ENCODE measurements at regions not wholly inside any gene's neighbourhood (a gene's known extent, or its start where the extent isn't known, plus 50 kb on each side); places are given as distances from the start of the nearest gene placed in this dataset.

GRCh38 chr2:57314682-57315081, 731.9 kb upstream of the VRK2 start:
- no peak for TF ChIP-seq JUN (IDR thresholded peaks at IDR 0.05; ENCODE audit: borderline replicate concordance, insufficient read depth, insufficient read length, low read depth)
- no peak for TF ChIP-seq GATA2 (IDR thresholded peaks at IDR 0.05; ENCODE audit: insufficient read depth, insufficient read length, low read depth, low read length)
- TF ChIP-seq POLR2AphosphoS5 (IDR thresholded peaks at IDR 0.05; ENCODE audit: insufficient read depth, low read depth, low read length), result no peak
- no peak for TF ChIP-seq FOS (IDR thresholded peaks at IDR 0.05; ENCODE audit: borderline replicate concordance, insufficient read depth, low read length)
- no peak for TF ChIP-seq POLR2A (IDR thresholded peaks at IDR 0.05; ENCODE audit: low read depth, low read length)
- CTCF ChIA-PET, result interaction anchor here (1.0 to 1.9 kb wide), 3 partner anchors 9 to 28 kb away, joined by 3 to 8 read pairs (median 3); no protein-coding TSS in a partner anchor
- H3K4me1 ChIP-seq (ENCODE audit: control insufficient read depth, extremely low read depth, insufficient read depth, low read length), result no peaks in the 10 kb centered on the region
- H3K36me3 ChIP-seq (ENCODE audit: control insufficient read depth in 2 of 2, extremely low read depth in 1 of 2, insufficient read depth in 2 of 2, low read length in 2 of 2), result no peaks in the 10 kb centered on the region
- H3K79me2 ChIP-seq (ENCODE audit: control insufficient read depth, insufficient read depth, low read length), result no peaks in the 10 kb centered on the region
- dilution Hi-C loops (cut with MboI; ENCODE audit: extremely low pct_ligation_motif_present, low sequenced_read_pairs), result no loop called here
- no peaks in the 10 kb centered on the region for H3K27me3 ChIP-seq (ENCODE audit: control insufficient read depth in 2 of 2, insufficient read depth in 2 of 2, low read length in 2 of 2)
- H3K4me2 ChIP-seq (ENCODE audit: insufficient read depth, low read length), result no peak overlapping the region
- H4K20me1 ChIP-seq (replicated peaks; ENCODE audit: control insufficient read depth, extremely low read depth, insufficient read depth, low read length), result no peaks in the 10 kb centered on the region
- DNase-seq (ENCODE audit: low read depth, low spot score) (no peak), FAIRE-seq (no peak)
- POLR2A ChIA-PET, result no interaction called here
- BruUV-seq (replicated peaks), result no TSS peak
- no peak overlapping the region for H2AFZ ChIP-seq (ENCODE audit: low read depth, low read length)
- no peak overlapping the region for H3K9ac ChIP-seq (replicated peaks; ENCODE audit: extremely low read depth, insufficient read depth, low read length)
- no peaks in the 10 kb centered on the region for H3K9me1 ChIP-seq (replicated peaks; ENCODE audit: control insufficient read depth, extremely low read depth, insufficient read depth, low read length)
- intact Hi-C loops (cut with micrococcal nuclease), result no loop called here
- no peak overlapping the region for H3K27ac ChIP-seq (ENCODE audit: insufficient read depth, low read depth, low read length)
- H3K4me3 ChIP-seq (replicated peaks in 1 of 3; ENCODE audit: insufficient read depth in 1 of 3, low read depth in 1 of 3, low read length in 3 of 3), result no peak overlapping the region
- no peaks in the 10 kb centered on the region for H3K9me3 ChIP-seq (replicated peaks; ENCODE audit: control insufficient read depth, insufficient read depth, low read length)

GRCh38 chr2:57330447-57330846, 716.2 kb upstream of the VRK2 start:
- H3K9me3 ChIP-seq (replicated peaks; ENCODE audit: control insufficient read depth, insufficient read depth, low read length), result no peaks in the 10 kb centered on the region
- H4K20me1 ChIP-seq (replicated peaks; ENCODE audit: control insufficient read depth, extremely low read depth, insufficient read depth, low read length), result no peaks in the 10 kb centered on the region
- H3K79me2 ChIP-seq (ENCODE audit: control insufficient read depth, insufficient read depth, low read length), result no peaks in the 10 kb centered on the region
- no peak overlapping the region for H3K9ac ChIP-seq (replicated peaks; ENCODE audit: extremely low read depth, insufficient read depth, low read length)
- no peaks in the 10 kb centered on the region for H3K36me3 ChIP-seq (ENCODE audit: control insufficient read depth in 2 of 2, extremely low read depth in 1 of 2, insufficient read depth in 2 of 2, low read length in 2 of 2)
- BruUV-seq (replicated peaks), result no TSS peak
- H3K27me3 ChIP-seq (ENCODE audit: control insufficient read depth in 2 of 2, insufficient read depth in 2 of 2, low read length in 2 of 2), result no peaks in the 10 kb centered on the region
- H3K4me1 ChIP-seq (ENCODE audit: control insufficient read depth, extremely low read depth, insufficient read depth, low read length), result no peaks in the 10 kb centered on the region
- no peak for FAIRE-seq
- no peak overlapping the region for H2AFZ ChIP-seq (ENCODE audit: low read depth, low read length)
- no peak overlapping the region for H3K4me2 ChIP-seq (ENCODE audit: insufficient read depth, low read length)
- ChIA-PET CTCF (no interaction called here), POLR2A (no interaction called here)
- dilution Hi-C loops (cut with MboI; ENCODE audit: extremely low pct_ligation_motif_present, low sequenced_read_pairs), result no loop called here
- no peak overlapping the region for H3K4me3 ChIP-seq (replicated peaks in 1 of 3; ENCODE audit: insufficient read depth in 1 of 3, low read depth in 1 of 3, low read length in 3 of 3)
- DNase-seq (ENCODE audit: low read depth, low spot score), result peak; percentile 4
- no peak overlapping the region for H3K27ac ChIP-seq (ENCODE audit: insufficient read depth, low read depth, low read length)
- intact Hi-C loops (cut with micrococcal nuclease), result no loop called here
- no peaks in the 10 kb centered on the region for H3K9me1 ChIP-seq (replicated peaks; ENCODE audit: control insufficient read depth, extremely low read depth, insufficient read depth, low read length)
- TF ChIP-seq MAX (IDR thresholded peaks at IDR 0.05; ENCODE audit: insufficient read depth, insufficient read length) (no peak), JUN (IDR thresholded peaks at IDR 0.05; ENCODE audit: borderline replicate concordance, insufficient read depth, insufficient read length, low read depth) (no peak), MYC (IDR thresholded peaks at IDR 0.05; ENCODE audit: low read depth, low read length) (no peak), POLR2AphosphoS5 (IDR thresholded peaks at IDR 0.05; ENCODE audit: insufficient read depth, low read depth, low read length) (no peak), FOS (IDR thresholded peaks at IDR 0.05; ENCODE audit: borderline replicate concordance, insufficient read depth, low read length) (no peak), EZH2 (IDR thresholded peaks at IDR 0.05; ENCODE audit: borderline replicate concordance, low read depth, low read length, severe bottlenecking) (no peak), POLR2A (IDR thresholded peaks at IDR 0.05; ENCODE audit: low read depth, low read length) (no peak), GATA2 (IDR thresholded peaks at IDR 0.05; ENCODE audit: insufficient read depth, insufficient read length, low read depth, low read length) (no peak)
- TF ChIP-seq, protein P1, sequence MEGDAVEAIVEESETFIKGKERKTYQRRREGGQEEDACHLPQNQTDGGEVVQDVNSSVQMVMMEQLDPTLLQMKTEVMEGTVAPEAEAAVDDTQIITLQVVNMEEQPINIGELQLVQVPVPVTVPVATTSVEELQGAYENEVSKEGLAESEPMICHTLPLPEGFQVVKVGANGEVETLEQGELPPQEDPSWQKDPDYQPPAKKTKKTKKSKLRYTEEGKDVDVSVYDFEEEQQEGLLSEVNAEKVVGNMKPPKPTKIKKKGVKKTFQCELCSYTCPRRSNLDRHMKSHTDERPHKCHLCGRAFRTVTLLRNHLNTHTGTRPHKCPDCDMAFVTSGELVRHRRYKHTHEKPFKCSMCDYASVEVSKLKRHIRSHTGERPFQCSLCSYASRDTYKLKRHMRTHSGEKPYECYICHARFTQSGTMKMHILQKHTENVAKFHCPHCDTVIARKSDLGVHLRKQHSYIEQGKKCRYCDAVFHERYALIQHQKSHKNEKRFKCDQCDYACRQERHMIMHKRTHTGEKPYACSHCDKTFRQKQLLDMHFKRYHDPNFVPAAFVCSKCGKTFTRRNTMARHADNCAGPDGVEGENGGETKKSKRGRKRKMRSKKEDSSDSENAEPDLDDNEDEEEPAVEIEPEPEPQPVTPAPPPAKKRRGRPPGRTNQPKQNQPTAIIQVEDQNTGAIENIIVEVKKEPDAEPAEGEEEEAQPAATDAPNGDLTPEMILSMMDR (IDR thresholded peaks at IDR 0.05; ENCODE audit: extremely low read depth in 1 of 2, insufficient read depth in 1 of 2, low read depth in 1 of 2, low read length in 2 of 2), result no peak

Data from endothelial cell of umbilical vein (primary cell).